Mesenchymal stem cell (in vitro differentiated cells and primary cell): ENCODE measurements at regions not wholly inside any gene's neighbourhood (a gene's known extent, or its start where the extent isn't known, plus 50 kb on each side); places are given as distances from the start of the nearest gene placed in this dataset.

ENCODE experiments used
- DNase-seq: peaks from one replicate; pipeline ENCODE4 v3.0.0-alpha.2; 2013
- H2AFZ ChIP-seq: one replicate; pipeline ENCODE4 v1.6.1; 2013; ENCODE audit warnings: low read depth, mild to moderate bottlenecking, control low read depth, inconsistent platforms, low read length, moderate library complexity
- H2AK5ac ChIP-seq: 2 replicates; pipeline ENCODE4 v1.6.1; 2013; ENCODE audit warnings: low read length, moderate library complexity, mild to moderate bottlenecking, inconsistent platforms; ENCODE audit not compliant: severe bottlenecking
- H2BK120ac ChIP-seq: one replicate; pipeline ENCODE4 v1.6.1; 2013; ENCODE audit warnings: low read depth, mild to moderate bottlenecking, inconsistent platforms, low read length, moderate library complexity
- H2BK12ac ChIP-seq, 2 experiments: one replicate each; pipeline ENCODE4 v1.6.1; 2013; ENCODE audit warnings: inconsistent platforms in 2 of 2, low read length in 2 of 2, mild to moderate bottlenecking in 2 of 2, moderate library complexity in 2 of 2, control low read depth in 1 of 2
- H2BK15ac ChIP-seq: one replicate; pipeline ENCODE4 v1.6.1; 2013; ENCODE audit warnings: mild to moderate bottlenecking, low read depth, inconsistent platforms; ENCODE audit not compliant: poor library complexity, severe bottlenecking
- H2BK5ac ChIP-seq: 2 replicates; pipeline ENCODE4 v1.6.1; 2013; ENCODE audit warnings: low read depth, mild to moderate bottlenecking, low read length, control low read depth, inconsistent platforms; ENCODE audit not compliant: poor library complexity, severe bottlenecking
- H3K14ac ChIP-seq, 2 experiments: one replicate each; pipeline ENCODE4 v1.6.1; 2013; ENCODE audit warnings: inconsistent platforms in 2 of 2, low read length in 2 of 2, control low read depth in 1 of 2, mild to moderate bottlenecking in 1 of 2, moderate library complexity in 1 of 2
- H3K18ac ChIP-seq, 2 experiments: one replicate each; pipeline ENCODE4 v1.6.1; 2013; ENCODE audit warnings: inconsistent platforms in 2 of 2, low read length in 2 of 2, control low read depth in 1 of 2, low read depth in 1 of 2, mild to moderate bottlenecking in 1 of 2
- H3K23ac ChIP-seq, 2 experiments: one replicate each; pipeline ENCODE4 v1.6.1; 2013; ENCODE audit warnings: inconsistent platforms in 2 of 2, low read length in 2 of 2, mild to moderate bottlenecking in 2 of 2, moderate library complexity in 2 of 2, control low read depth in 1 of 2
- H3K27ac ChIP-seq: 2 replicates; pipeline ENCODE4 v1.5.1; 2013; ENCODE audit warnings: mild to moderate bottlenecking, moderate library complexity, low read length, control low read depth, inconsistent platforms; ENCODE audit not compliant: poor library complexity, severe bottlenecking
- H3K27me3 ChIP-seq, 2 experiments: 2 replicates each; pipeline versions ENCODE4 v1.6.1 to v1.7.0; 2013; ENCODE audit warnings: low read length in 2 of 2, mild to moderate bottlenecking in 2 of 2, moderate library complexity in 2 of 2, control low read depth in 1 of 2, inconsistent platforms in 1 of 2; ENCODE audit not compliant: control insufficient read depth in 1 of 2, insufficient read depth in 1 of 2
- H3K36me3 ChIP-seq, 2 experiments: 2 replicates each; pipeline versions ENCODE4 v1.6.1 to v1.7.0; 2013; ENCODE audit warnings: low read length in 2 of 2, control low read depth in 1 of 2, inconsistent platforms in 1 of 2, low read depth in 1 of 2, mild to moderate bottlenecking in 1 of 2; ENCODE audit not compliant: insufficient read depth in 2 of 2, control insufficient read depth in 1 of 2
- H3K4ac ChIP-seq, 2 experiments: one replicate each; pipeline ENCODE4 v1.6.1; 2013; ENCODE audit warnings: inconsistent platforms in 2 of 2, low read length in 2 of 2, mild to moderate bottlenecking in 2 of 2, moderate library complexity in 2 of 2, control low read depth in 1 of 2, low read depth in 1 of 2
- H3K4me1 ChIP-seq: 2 replicates; pipeline ENCODE4 v1.6.1; 2013; ENCODE audit warnings: low read depth, low read length, control low read depth; ENCODE audit not compliant: control insufficient read depth, insufficient read depth
- H3K4me2 ChIP-seq: 2 replicates; pipeline ENCODE4 v1.6.1; 2013; ENCODE audit warnings: low read length, mild to moderate bottlenecking, inconsistent platforms; ENCODE audit not compliant: poor library complexity, severe bottlenecking
- H3K4me3 ChIP-seq, 2 experiments: 2 replicates each; pipeline versions ENCODE4 v1.5.1 to v1.7.0; 2013; ENCODE audit warnings: low read length in 2 of 2, mild to moderate bottlenecking in 2 of 2, control low read depth in 1 of 2, low read depth in 1 of 2; ENCODE audit not compliant: insufficient read depth in 1 of 2
- H3K79me1 ChIP-seq: replicated peaks from 2 replicates; pipeline ENCODE4 v1.6.1; 2013; ENCODE audit warnings: mild to moderate bottlenecking, control low read depth, low read length, inconsistent platforms; ENCODE audit not compliant: poor library complexity, severe bottlenecking
- H3K9ac ChIP-seq: 2 replicates; pipeline ENCODE4 v1.7.0; 2013; ENCODE audit warnings: mild to moderate bottlenecking, low read length, moderate library complexity
- H3K9me3 ChIP-seq: 2 replicates; pipeline ENCODE4 v1.7.0; 2013; ENCODE audit warnings: mild to moderate bottlenecking, low read length; ENCODE audit not compliant: control insufficient read depth
- H4K8ac ChIP-seq: one replicate; pipeline ENCODE4 v1.6.1; 2013; ENCODE audit warnings: inconsistent platforms, mild to moderate bottlenecking, low read length, moderate library complexity
- H4K91ac ChIP-seq: one replicate; pipeline ENCODE4 v1.6.1; 2013; ENCODE audit warnings: mild to moderate bottlenecking, low read length, inconsistent platforms
- WGBS: methylation state at CpG from one replicate; pipeline ENCODE4 v1.1.7; 2013; ENCODE audit warnings: mixed read lengths; 5-methylcytosine and 5-hydroxymethylcytosine counted together

DNA sequence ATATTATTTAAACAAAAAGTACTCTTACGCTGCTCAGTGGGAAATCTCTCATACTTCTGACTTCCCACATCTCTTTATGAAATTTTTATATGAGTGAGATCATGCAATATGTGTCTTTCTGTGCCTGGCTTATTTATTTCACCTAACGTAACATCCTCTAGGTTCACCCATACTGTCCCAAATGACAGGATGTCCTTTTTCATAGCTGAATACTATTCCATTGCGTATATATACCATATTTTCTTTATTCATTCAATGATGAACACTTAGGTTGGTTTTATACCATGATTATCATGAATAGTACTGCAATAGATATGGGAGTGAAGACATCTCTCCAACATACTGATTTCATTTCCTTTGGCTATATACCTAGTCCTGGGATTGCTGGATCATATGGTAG is 57.8 kb upstream of the TPP2 start:
- H3K4me2 ChIP-seq = no peak overlapping the region
- H3K36me3 ChIP-seq = no peaks in the 10 kb centered on the region

DNA sequence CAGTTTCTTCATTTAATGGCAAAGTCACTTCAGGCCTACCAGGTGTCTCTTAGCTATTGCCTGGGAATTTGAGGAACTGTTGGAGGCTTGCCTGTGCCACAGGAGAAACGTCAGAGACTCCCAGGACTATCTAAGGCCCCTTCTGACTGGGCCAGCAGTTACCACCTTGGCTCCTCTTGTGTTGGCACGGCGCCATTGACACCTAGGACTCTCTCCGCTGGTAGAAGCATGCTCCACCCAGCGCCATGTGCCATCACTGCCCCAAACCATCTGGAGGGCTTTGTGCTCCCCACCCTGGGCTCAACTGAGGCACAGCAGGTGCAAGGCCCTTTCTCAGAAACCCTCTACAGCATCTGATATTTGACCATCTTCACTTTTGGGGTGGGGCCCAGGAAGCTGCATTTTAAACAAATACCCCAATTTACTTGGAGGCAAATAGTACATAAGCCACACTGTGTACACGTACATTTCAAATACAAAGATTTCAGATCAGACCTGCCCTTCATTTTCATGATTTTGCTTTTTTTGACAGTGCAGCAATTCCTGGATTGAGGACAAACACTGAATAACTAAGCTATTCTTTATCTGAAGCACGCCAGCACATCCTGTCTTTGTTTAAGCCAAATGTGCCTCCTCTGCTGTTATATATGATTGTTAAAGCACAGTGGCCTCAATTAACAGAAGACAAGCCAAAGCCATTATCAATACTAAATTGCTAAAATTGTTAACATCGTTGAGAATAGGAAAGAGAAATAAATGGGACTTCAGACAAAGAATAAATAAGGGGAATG is 59.9 kb upstream of the TPP2 start:
- H3K9ac ChIP-seq = no peak overlapping the region
- H3K14ac ChIP-seq = no peak overlapping the region
- H3K36me3 ChIP-seq = no peaks in the 10 kb centered on the region
- no peak overlapping the region for H3K4ac ChIP-seq
- H3K23ac ChIP-seq = no peak overlapping the region
- H3K79me1 ChIP-seq = no peaks in the 10 kb centered on the region
- H3K9me3 ChIP-seq = no peaks in the 10 kb centered on the region
- no peak overlapping the region for H3K4me2 ChIP-seq
- H2AK5ac ChIP-seq = no peak overlapping the region
- no peak overlapping the region for H2BK12ac ChIP-seq
- no peak overlapping the region for H2BK120ac ChIP-seq
- no peak overlapping the region for H2BK5ac ChIP-seq
- no peak overlapping the region for H4K91ac ChIP-seq
- no peak overlapping the region for H3K4me3 ChIP-seq
- H3K4me1 ChIP-seq = no peaks in the 10 kb centered on the region
- 65% methylated on average over 6 of the region's 8 CpGs for WGBS
- H2AFZ ChIP-seq = no peak overlapping the region
- DNase-seq = no peak
- H4K8ac ChIP-seq = no peak overlapping the region
- H3K18ac ChIP-seq = no peak overlapping the region
- H3K27ac ChIP-seq = no peak overlapping the region
- no peak overlapping the region for H2BK15ac ChIP-seq
- H3K27me3 ChIP-seq = peaks cover 4% of the 10 kb centered on the region in 2 experiments

More for the DNA sequence above, 57.8 kb upstream of the TPP2 start:
- Histone ChIP-seq H2BK12ac (no peak overlapping the region), H4K8ac (no peak overlapping the region), H3K14ac (no peak overlapping the region), H3K23ac (no peak overlapping the region), H3K4me3 (no peak overlapping the region), H3K27ac (no peak overlapping the region), H3K79me1 (no peaks in the 10 kb centered on the region), H2BK5ac (no peak overlapping the region), H3K4me1 (no peaks in the 10 kb centered on the region), H2AK5ac (no peak overlapping the region), H4K91ac (no peak overlapping the region), H2BK15ac (no peak overlapping the region), H3K9ac (no peak overlapping the region), H3K9me3 (peaks cover 5% of the 10 kb centered on the region), H2BK120ac (no peak overlapping the region), H3K4ac (no peak overlapping the region), H3K18ac (no peak overlapping the region), H2AFZ (no peak overlapping the region), H3K27me3 (peaks cover 0 to 4% of the 10 kb centered on the region in 2 experiments)
- DNase-seq = no peak
- WGBS = 89% methylated on average over 1 of the region's 3 CpGs

GRCh38 chr13:102536196-102536595 is 60.6 kb upstream of the TPP2 start:
- no peak overlapping the region for H3K4me2 ChIP-seq
- no peaks in the 10 kb centered on the region for H3K9me3 ChIP-seq
- no peak overlapping the region for H4K91ac ChIP-seq
- H2AFZ ChIP-seq = no peak overlapping the region
- H3K4me3 ChIP-seq = no peak overlapping the region
- H2BK5ac ChIP-seq = no peak overlapping the region
- H4K8ac ChIP-seq = no peak overlapping the region
- H3K4me1 ChIP-seq = no peaks in the 10 kb centered on the region
- no peak for DNase-seq
- H3K4ac ChIP-seq = no peak overlapping the region
- no peak overlapping the region for H2BK15ac ChIP-seq
- H2BK120ac ChIP-seq = no peak overlapping the region
- H3K27me3 ChIP-seq = peaks cover 4% of the 10 kb centered on the region in 2 experiments
- H3K36me3 ChIP-seq = no peaks in the 10 kb centered on the region
- WGBS = 64% methylated on average over 5 of the region's 6 CpGs
- H3K23ac ChIP-seq = no peak overlapping the region
- no peaks in the 10 kb centered on the region for H3K79me1 ChIP-seq
- no peak overlapping the region for H3K14ac ChIP-seq
- H3K27ac ChIP-seq = no peak overlapping the region
- H2AK5ac ChIP-seq = no peak overlapping the region
- no peak overlapping the region for H2BK12ac ChIP-seq
- no peak overlapping the region for H3K18ac ChIP-seq
- H3K9ac ChIP-seq = no peak overlapping the region

GRCh38 chr13:102530751-102531150 is 66.0 kb upstream of the TPP2 start:
- Histone ChIP-seq H2BK5ac (no peak overlapping the region), H3K4me3 (no peak overlapping the region), H3K14ac (no peak overlapping the region), H3K4me1 (no peaks in the 10 kb centered on the region), H4K91ac (no peak overlapping the region), H2AK5ac (no peak overlapping the region), H3K23ac (no peak overlapping the region), H3K4ac (no peak overlapping the region), H3K18ac (no peak overlapping the region), H2BK120ac (no peak overlapping the region), H4K8ac (no peak overlapping the region), H3K9ac (no peak overlapping the region), H3K36me3 (no peaks in the 10 kb centered on the region), H2BK15ac (no peak overlapping the region), H3K27ac (no peak overlapping the region), H3K27me3 (peaks cover 0 to 8% of the 10 kb centered on the region in 2 experiments), H3K79me1 (no peaks in the 10 kb centered on the region), H2BK12ac (no peak overlapping the region), H2AFZ (no peak overlapping the region), H3K4me2 (no peak overlapping the region), H3K9me3 (no peaks in the 10 kb centered on the region)
- WGBS = 84% methylated on average over 1 of the region's 2 CpGs
- DNase-seq = no peak
